GM10266 (cell line): ENCODE measurements at regions not wholly inside any gene's neighbourhood (a gene's known extent, or its start where the extent isn't known, plus 50 kb on each side); places are given as distances from the start of the nearest gene placed in this dataset.

Experiments
- DNase-seq: peaks from one replicate; pipeline ENCODE4 v3.0.0; 2012; ENCODE audit errors: extremely low spot score
- TF ChIP-seq, protein P1 (sequence below): IDR thresholded peaks from 2 replicates; pipeline ENCODE4 v1.5.1; 2012; ENCODE audit warnings: mild to moderate bottlenecking, low read depth; ENCODE audit not compliant: control insufficient read depth, insufficient read depth; ENCODE audit errors: missing control alignments

GRCh38 chr13:97057176-97057575 is 62.9 kb upstream of the OXGR1 start:
- DNase-seq = no peak
- TF ChIP-seq, protein P1, sequence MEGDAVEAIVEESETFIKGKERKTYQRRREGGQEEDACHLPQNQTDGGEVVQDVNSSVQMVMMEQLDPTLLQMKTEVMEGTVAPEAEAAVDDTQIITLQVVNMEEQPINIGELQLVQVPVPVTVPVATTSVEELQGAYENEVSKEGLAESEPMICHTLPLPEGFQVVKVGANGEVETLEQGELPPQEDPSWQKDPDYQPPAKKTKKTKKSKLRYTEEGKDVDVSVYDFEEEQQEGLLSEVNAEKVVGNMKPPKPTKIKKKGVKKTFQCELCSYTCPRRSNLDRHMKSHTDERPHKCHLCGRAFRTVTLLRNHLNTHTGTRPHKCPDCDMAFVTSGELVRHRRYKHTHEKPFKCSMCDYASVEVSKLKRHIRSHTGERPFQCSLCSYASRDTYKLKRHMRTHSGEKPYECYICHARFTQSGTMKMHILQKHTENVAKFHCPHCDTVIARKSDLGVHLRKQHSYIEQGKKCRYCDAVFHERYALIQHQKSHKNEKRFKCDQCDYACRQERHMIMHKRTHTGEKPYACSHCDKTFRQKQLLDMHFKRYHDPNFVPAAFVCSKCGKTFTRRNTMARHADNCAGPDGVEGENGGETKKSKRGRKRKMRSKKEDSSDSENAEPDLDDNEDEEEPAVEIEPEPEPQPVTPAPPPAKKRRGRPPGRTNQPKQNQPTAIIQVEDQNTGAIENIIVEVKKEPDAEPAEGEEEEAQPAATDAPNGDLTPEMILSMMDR = no peak

- no peak for DNase-seq
- TF ChIP-seq, protein P1 = no peak
Measured at GRCh38 chr13:97058391-97058790, 64.1 kb upstream of the OXGR1 start.

DNA sequence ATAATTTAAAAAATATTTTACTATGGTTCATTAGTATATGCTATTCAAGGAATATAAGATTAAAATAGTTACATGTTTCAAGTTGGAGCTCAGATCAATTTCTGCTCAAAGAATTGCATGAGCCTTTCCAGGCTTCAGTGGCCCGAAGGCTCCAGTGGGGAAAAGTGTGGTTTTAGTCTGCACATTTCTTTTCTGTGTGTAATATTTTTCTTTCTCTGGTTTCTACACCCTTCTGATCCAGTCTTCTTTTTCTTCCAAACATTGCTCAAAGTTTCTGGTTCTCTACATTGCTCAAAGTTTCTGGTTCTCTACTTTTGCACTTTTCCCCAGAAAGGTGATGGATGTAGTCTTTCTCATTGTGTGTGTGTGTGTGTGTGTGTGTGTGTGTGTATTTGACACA is 64.7 kb upstream of the OXGR1 start:
- DNase-seq = no peak
- TF ChIP-seq, protein P1 = no peak

- DNase-seq = no peak
- TF ChIP-seq, protein P1 = no peak
Measured at GRCh38 chr13:97067017-97067895, 73.0 kb upstream of the OXGR1 start.

- no peak for DNase-seq
- TF ChIP-seq, protein P1 = no peak
Measured at GRCh38 chr13:97068151-97068550, 73.9 kb upstream of the OXGR1 start.

DNA sequence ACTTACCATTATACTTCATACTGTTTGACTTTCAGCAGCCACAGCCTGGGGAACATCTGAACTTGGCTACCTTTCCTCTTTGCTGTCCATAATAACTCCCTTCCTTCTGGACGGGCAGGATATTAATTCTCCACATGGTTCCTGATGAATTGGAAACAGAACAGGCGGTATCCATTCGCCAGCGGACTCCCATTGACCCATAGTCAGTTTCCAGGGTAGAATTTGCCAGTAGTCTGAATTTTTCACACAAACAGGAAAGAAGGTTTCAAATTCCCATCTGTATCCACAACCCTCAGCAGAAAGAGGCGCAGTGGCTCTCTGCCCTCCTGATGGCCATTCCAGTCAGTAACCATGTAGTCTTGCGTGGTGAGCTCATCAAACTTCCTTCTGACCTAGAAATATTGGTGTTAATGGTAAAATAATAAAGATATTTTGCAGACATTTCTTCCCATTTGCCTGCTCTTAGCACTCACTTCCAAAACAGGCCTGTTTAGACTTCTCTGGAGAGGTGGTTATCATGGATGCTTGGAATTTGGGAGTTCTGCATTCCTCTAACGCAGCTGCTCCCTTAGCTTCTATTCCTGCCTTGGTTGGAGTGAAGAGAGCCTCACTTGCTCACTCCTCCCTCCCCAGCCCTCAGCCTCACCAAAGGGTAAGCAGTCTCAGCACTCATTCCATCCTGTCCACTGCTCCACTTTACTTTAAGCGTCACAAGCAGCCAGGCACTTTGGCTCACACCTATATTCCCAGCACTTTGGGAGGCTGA is 75.0 kb upstream of the OXGR1 start:
- no peak for DNase-seq

GRCh38 chr13:97072297-97072696 is 78.0 kb upstream of the OXGR1 start:
- TF ChIP-seq, protein P1 = no peak
- DNase-seq = no peak

More for the DNA sequence above, 75.0 kb upstream of the OXGR1 start:
- TF ChIP-seq, protein P1 = no peak
